Lower lobe of right lung (tissue), 2 donors: ENCODE measurements at regions not wholly inside any gene's neighbourhood (a gene's known extent, or its start where the extent isn't known, plus 50 kb on each side); places are given as distances from the start of the nearest gene placed in this dataset.

Experiments used
- ATAC-seq, 2 donors: fragments of 200-7000 bp; cut with Tn5 transposase; one replicate each; pipeline ENCODE4 v1.9.1; 2020 to 2022; ENCODE audit warnings: mild to moderate bottlenecking in 2 of 2, moderate library complexity in 2 of 2
- DNase-seq: peaks from one replicate; pipeline ENCODE4 v3.0.0-alpha.2; 2020
- H3K27ac ChIP-seq: fragments of 200-600 bp; one replicate; pipeline ENCODE4 v1.8.0; 2022
- H3K27me3 ChIP-seq: fragments of 200-600 bp; one replicate; pipeline ENCODE4 v1.8.0; 2022; ENCODE audit warnings: low read depth
- H3K36me3 ChIP-seq: fragments of 200-600 bp; one replicate; pipeline ENCODE4 v1.8.0; 2022; ENCODE audit warnings: mild to moderate bottlenecking
- H3K4me1 ChIP-seq: fragments of 200-600 bp; one replicate; pipeline ENCODE4 v1.8.0; 2022
- H3K4me3 ChIP-seq: fragments of 200-600 bp; one replicate; pipeline ENCODE4 v1.8.0; 2022; ENCODE audit warnings: mild to moderate bottlenecking
- H3K9me3 ChIP-seq: fragments of 200-600 bp; one replicate; pipeline ENCODE4 v1.8.0; 2022
- CTCF ChIP-seq: fragments of 200-600 bp; IDR thresholded peaks from one replicate; pipeline ENCODE4 v1.8.0; 2022; ENCODE audit warnings: antibody characterized with exemption, mild to moderate bottlenecking
- intact Hi-C: fragments of 100-400 bp; cut with DNase I; formaldehyde crosslinking; loops from one replicate; pipeline ENCODE4 v1.11.0; 2022
- donor health status: DM: no; HTN: yes; CAD: no; lungs with severe emphysema.

- no peak for ATAC-seq
- Histone ChIP-seq H3K36me3 (no peaks in the 10 kb centered on the region), H3K27ac (no peak overlapping the region), H3K27me3 (no peaks in the 10 kb centered on the region), H3K4me1 (no peaks in the 10 kb centered on the region), H3K4me3 (no peak overlapping the region), H3K9me3 (no peaks in the 10 kb centered on the region)
- no peak for DNase-seq
- intact Hi-C loops, result no loop called here
- no peak for TF ChIP-seq CTCF
Observed at GRCh38 chr18:61653823-61654551, 238.8 kb downstream of the RNF152 start.

- intact Hi-C loops, result no loop called here
- Histone ChIP-seq H3K4me3 (no peak overlapping the region), H3K9me3 (no peaks in the 10 kb centered on the region), H3K4me1 (no peaks in the 10 kb centered on the region), H3K27me3 (no peaks in the 10 kb centered on the region), H3K27ac (no peak overlapping the region), H3K36me3 (no peaks in the 10 kb centered on the region)
- no peak for DNase-seq
- no peak for TF ChIP-seq CTCF
- no peak for ATAC-seq
Observed at GRCh38 chr18:61651880-61652268, 240.9 kb downstream of the RNF152 start.

GRCh38 chr18:61651145-61651879, 241.5 kb downstream of the RNF152 start:
- TF ChIP-seq CTCF, result no peak
- Histone ChIP-seq H3K36me3 (no peaks in the 10 kb centered on the region), H3K4me1 (no peaks in the 10 kb centered on the region), H3K4me3 (no peak overlapping the region), H3K27ac (no peak overlapping the region), H3K9me3 (no peaks in the 10 kb centered on the region), H3K27me3 (no peaks in the 10 kb centered on the region)
- intact Hi-C loops, result no loop called here
- ATAC-seq, result no peak
- DNase-seq, result no peak

- intact Hi-C loops, result no loop called here
- Histone ChIP-seq H3K36me3 (no peaks in the 10 kb centered on the region), H3K4me3 (no peak overlapping the region), H3K27ac (no peak overlapping the region), H3K27me3 (no peaks in the 10 kb centered on the region), H3K9me3 (no peaks in the 10 kb centered on the region), H3K4me1 (no peaks in the 10 kb centered on the region)
- ATAC-seq (no peak), DNase-seq (no peak)
- no peak for TF ChIP-seq CTCF
Observed at GRCh38 chr18:61643884-61644647, 248.7 kb downstream of the RNF152 start.

- intact Hi-C loops, result loop anchor here (10.0 kb wide), 1 partner anchor 255 kb away; the partner anchor contains the start of gene RNF152
- DNase-seq (no peak), ATAC-seq (no peak)
- H3K36me3 ChIP-seq, result no peaks in the 10 kb centered on the region
- peaks cover 10% of the 10 kb centered on the region for H3K4me1 ChIP-seq
- no peak overlapping the region for H3K4me3 ChIP-seq
- no peaks in the 10 kb centered on the region for H3K9me3 ChIP-seq
- no peaks in the 10 kb centered on the region for H3K27me3 ChIP-seq
- TF ChIP-seq CTCF, result no peak
- no peak overlapping the region for H3K27ac ChIP-seq
Observed at GRCh38 chr18:61639886-61640285, 252.9 kb downstream of the RNF152 start.
